Endothelial cell of umbilical vein (primary cell): ENCODE measurements at regions not wholly inside any gene's neighbourhood (a gene's known extent, or its start where the extent isn't known, plus 50 kb on each side); places are given as distances from the start of the nearest gene placed in this dataset.

ENCODE experiments used
- BruUV-seq: library from RNA; stranded (reverse); fragments of 400-500 nt; replicated peaks from 2 replicates; lab custom pipeline; 2021; lab: Mats Ljungman, UMichigan
- CTCF ChIA-PET: fragments of 300-600, 350-600 bp; sonication (Branson Sonifier 250); formaldehyde crosslinking; loops from one replicate; lab custom pipeline; 2021; ENCODE audit warnings: antibody characterized with exemption, inconsistent platforms; lab: Charles Lee
- POLR2A ChIA-PET: fragments of 300-600, 350-600 bp; sonication (Branson Sonifier 250); formaldehyde crosslinking; loops from one replicate; lab custom pipeline; 2021; ENCODE audit warnings: antibody characterized with exemption, inconsistent platforms; lab: Charles Lee
- DNase-seq: peaks from one replicate; pipeline ENCODE4 v3.0.0-alpha.2; 2011; ENCODE audit warnings: low read depth, low spot score
- FAIRE-seq: peaks from 2 replicates; lab custom pipeline; 2011; peaks lifted over from hg19 to GRCh38; lab: Jason Lieb, UNC
- H2AFZ ChIP-seq: 2 replicates; pipeline ENCODE4 v1.6.0; 2012; ENCODE audit warnings: low read depth, low read length, control low read depth, inconsistent platforms
- H3K27ac ChIP-seq: 2 replicates; pipeline ENCODE4 v1.5.1; 2011; ENCODE audit warnings: low read depth, mild to moderate bottlenecking, control low read depth, low read length, moderate library complexity; ENCODE audit not compliant: insufficient read depth
- H3K27me3 ChIP-seq, 2 experiments: 2 replicates each; pipeline versions ENCODE4 v1.6.0 to v1.6.1; 2011; ENCODE audit warnings: low read length in 2 of 2, mixed read lengths in 1 of 2; ENCODE audit not compliant: control insufficient read depth in 2 of 2, insufficient read depth in 2 of 2
- H3K36me3 ChIP-seq, 2 experiments: 2 replicates in 1 of 2; 3 replicates in 1 of 2; pipeline ENCODE4 v1.5.1; 2011; ENCODE audit warnings: low read length in 2 of 2, mild to moderate bottlenecking in 1 of 2, moderate library complexity in 1 of 2; ENCODE audit not compliant: control insufficient read depth in 2 of 2, insufficient read depth in 2 of 2; ENCODE audit errors: extremely low read depth in 1 of 2
- H3K4me1 ChIP-seq: 3 replicates; pipeline ENCODE4 v1.5.1; 2011; ENCODE audit warnings: mild to moderate bottlenecking, low read length; ENCODE audit not compliant: control insufficient read depth, insufficient read depth; ENCODE audit errors: extremely low read depth
- H3K4me2 ChIP-seq: 2 replicates; pipeline ENCODE4 v1.6.1; 2011; ENCODE audit warnings: low read length, control low read depth, mixed read lengths; ENCODE audit not compliant: insufficient read depth
- H3K4me3 ChIP-seq, 3 experiments: fragments of 200-600 bp in 1 of 3; sonication (generic), shearing (Covaris generic) in 1 of 3; replicated peaks in 1 of 3; 2 replicates each; pipeline ENCODE4 v1.5.1; 2011 to 2016; ENCODE audit warnings: control low read depth in 3 of 3, low read length in 3 of 3, mild to moderate bottlenecking in 2 of 3, inconsistent platforms in 1 of 3, low read depth in 1 of 3, moderate library complexity in 1 of 3; ENCODE audit not compliant: insufficient read depth in 1 of 3
- H3K79me2 ChIP-seq: 2 replicates; pipeline ENCODE4 v1.6.0; 2012; ENCODE audit warnings: low read length, inconsistent platforms; ENCODE audit not compliant: control insufficient read depth, insufficient read depth
- H3K9ac ChIP-seq: replicated peaks from 2 replicates; pipeline ENCODE3; 2011; ENCODE audit warnings: low read length, control low read depth; ENCODE audit not compliant: insufficient read depth; ENCODE audit errors: extremely low read depth
- H3K9me1 ChIP-seq: replicated peaks from 3 replicates; pipeline ENCODE4 v1.6.0; 2011; ENCODE audit warnings: mild to moderate bottlenecking, low read length; ENCODE audit not compliant: control insufficient read depth, insufficient read depth; ENCODE audit errors: extremely low read depth
- H3K9me3 ChIP-seq: replicated peaks from 2 replicates; pipeline ENCODE4 v1.5.1; 2012; ENCODE audit warnings: low read length, inconsistent platforms; ENCODE audit not compliant: control insufficient read depth, insufficient read depth
- H4K20me1 ChIP-seq: replicated peaks from 2 replicates; pipeline ENCODE3; 2011; ENCODE audit warnings: mild to moderate bottlenecking, low read length; ENCODE audit not compliant: control insufficient read depth, insufficient read depth; ENCODE audit errors: extremely low read depth
- CTCF ChIP-seq, 2 donors: IDR thresholded peaks; 1 replicate in 1 of 2; 2 replicates in 1 of 2; pipeline ENCODE4 v1.5.1; 2011; ENCODE audit warnings: low read length in 2 of 2, mild to moderate bottlenecking in 2 of 2, moderate library complexity in 2 of 2, control low read depth in 1 of 2, inconsistent platforms in 1 of 2, low read depth in 1 of 2; ENCODE audit not compliant: insufficient read depth in 1 of 2; ENCODE audit errors: extremely low read depth in 1 of 2
- EZH2 ChIP-seq: IDR thresholded peaks from 2 replicates; pipeline ENCODE4 v1.6.1; 2012; ENCODE audit warnings: borderline replicate concordance, low read depth, mild to moderate bottlenecking, moderate library complexity, low read length, inconsistent platforms; ENCODE audit not compliant: severe bottlenecking
- FOS ChIP-seq: IDR thresholded peaks from 2 replicates; pipeline ENCODE4 v1.6.1; 2011; ENCODE audit warnings: mild to moderate bottlenecking, low read length, moderate library complexity, borderline replicate concordance; ENCODE audit not compliant: insufficient read depth
- GATA2 ChIP-seq: IDR thresholded peaks from 2 replicates; pipeline ENCODE4 v1.7.0; 2011; ENCODE audit warnings: low read depth, mild to moderate bottlenecking, moderate library complexity, mixed read lengths, low read length; ENCODE audit not compliant: insufficient read length, insufficient read depth
- JUN ChIP-seq: IDR thresholded peaks from 2 replicates; pipeline ENCODE4 v1.6.1; 2011; ENCODE audit warnings: borderline replicate concordance, low read depth; ENCODE audit not compliant: insufficient read length, insufficient read depth
- MAX ChIP-seq: IDR thresholded peaks from 2 replicates; pipeline ENCODE4 v1.6.1; 2011; ENCODE audit not compliant: insufficient read depth, insufficient read length
- MYC ChIP-seq: IDR thresholded peaks from one replicate; pipeline ENCODE4 v1.6.1; 2011; ENCODE audit warnings: mild to moderate bottlenecking, low read depth, low read length
- POLR2A ChIP-seq: IDR thresholded peaks from 2 replicates; pipeline ENCODE4 v1.6.1; 2012; ENCODE audit warnings: low read depth, mild to moderate bottlenecking, control low read depth, low read length
- POLR2AphosphoS5 ChIP-seq: IDR thresholded peaks from 2 replicates; pipeline ENCODE4 v1.6.1; 2012; ENCODE audit warnings: low read depth, mild to moderate bottlenecking, control low read depth, low read length, moderate library complexity; ENCODE audit not compliant: insufficient read depth
- dilution Hi-C: fragments of 300-500 bp; cut with MboI; formaldehyde crosslinking; loops from one replicate; pipeline ENCODE4 v1.15.0; 2019; ENCODE audit warnings: low sequenced_read_pairs; ENCODE audit not compliant: extremely low pct_ligation_motif_present
- intact Hi-C: fragments of 100-400 bp; cut with micrococcal nuclease; formaldehyde crosslinking; loops from one replicate; pipeline ENCODE4 v1.10.0; 2022

DNA sequence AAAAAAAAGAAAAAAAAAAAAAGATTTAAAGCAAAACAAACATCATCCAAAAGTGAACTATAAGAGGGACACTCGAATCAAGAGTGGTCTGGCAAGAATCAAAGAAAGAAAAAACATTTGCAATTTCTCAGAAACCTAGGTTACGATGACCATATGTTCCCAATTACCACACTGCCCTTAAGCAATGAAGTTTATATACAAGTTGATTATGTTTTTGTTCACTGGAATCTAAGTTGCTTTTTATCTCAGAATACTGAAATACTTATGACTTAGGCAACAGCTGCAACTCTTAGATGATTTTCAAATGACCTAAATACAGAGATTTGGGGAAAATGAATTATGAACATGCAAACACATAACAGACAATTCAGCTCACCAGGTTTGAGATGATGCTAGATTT, 597.1 kb upstream of the CHAC2 start:
- no peak overlapping the region for H2AFZ ChIP-seq
- H3K27me3 ChIP-seq = no peaks in the 10 kb centered on the region
- dilution Hi-C loops = no loop called here
- H3K79me2 ChIP-seq = no peaks in the 10 kb centered on the region
- CTCF ChIA-PET = no interaction called here
- no TSS peak for BruUV-seq
- H4K20me1 ChIP-seq = no peaks in the 10 kb centered on the region
- no peak for FAIRE-seq
- TF ChIP-seq CTCF (IDR thresholded peaks at IDR 0.05; ENCODE audit: extremely low read depth in 1 of 2, insufficient read depth in 1 of 2, low read depth in 1 of 2, low read length in 2 of 2) (no peak), JUN (no peak), MYC (no peak), POLR2A (no peak), FOS (no peak), POLR2AphosphoS5 (no peak), GATA2 (no peak), MAX (no peak), EZH2 (no peak)
- H3K4me2 ChIP-seq = no peak overlapping the region
- DNase-seq = no peak
- no peaks in the 10 kb centered on the region for H3K4me1 ChIP-seq
- H3K9me3 ChIP-seq = no peaks in the 10 kb centered on the region
- H3K4me3 ChIP-seq = no peak overlapping the region
- H3K36me3 ChIP-seq = no peaks in the 10 kb centered on the region
- H3K9me1 ChIP-seq = no peaks in the 10 kb centered on the region
- H3K27ac ChIP-seq = no peak overlapping the region
- POLR2A ChIA-PET = no interaction called here
- intact Hi-C loops = no loop called here
- H3K9ac ChIP-seq = no peak overlapping the region
